ENCODE measurements at regions not wholly inside any gene's neighbourhood (a gene's known extent, or its start where the extent isn't known, plus 50 kb on each side); places are given as distances from the start of the nearest gene placed in this dataset.
"Not testable (repeated sequence)": the region's sequence is repeated elsewhere in the genome, so short reads cannot be mapped to it uniquely, and the experiment has no call there.

GRCh38 chrX:106286053-106286650 is 118.0 kb downstream of the PWWP3B start:
- Histone ChIP-seq H3K56ac (ENCODE audit: insufficient read length, low read depth, low read length) (no peak overlapping the region), H3K18ac (ENCODE audit: insufficient read length, low read depth, low read length) (no peak overlapping the region), H4K5ac (ENCODE audit: insufficient read length, low read depth, low read length) (no peak overlapping the region), H2AK5ac (ENCODE audit: insufficient read length, low read length) (no peak overlapping the region), H2BK15ac (ENCODE audit: low read depth, low read length) (no peak overlapping the region), H3K27me3 (ENCODE audit: insufficient read depth, low read length) (no peaks in the 10 kb centered on the region), H2BK120ac (ENCODE audit: low read depth, low read length, poor library complexity, severe bottlenecking) (no peak overlapping the region), H2AFZ (ENCODE audit: low read length) (no peak overlapping the region), H3K23me2 (ENCODE audit: insufficient read length, low read depth, low read length, poor library complexity, severe bottlenecking) (no peaks in the 10 kb centered on the region), H3K9me3 (ENCODE audit: control insufficient read depth, low read depth, low read length) (peaks cover 48% of the 10 kb centered on the region), H3K79me2 (ENCODE audit: insufficient read depth, low read length) (no peaks in the 10 kb centered on the region), H3T11ph (ENCODE audit: low read length) (no peak overlapping the region), H3K23ac (ENCODE audit: insufficient read length, low read depth, low read length) (no peak overlapping the region), H4K8ac (replicated peaks; ENCODE audit: insufficient read length, low read depth, low read length) (no peak overlapping the region), H4K20me1 (ENCODE audit: control insufficient read depth, insufficient read depth, insufficient read length) (no peaks in the 10 kb centered on the region), H2BK12ac (ENCODE audit: insufficient read length, low read depth, low read length) (no peak overlapping the region), H3K9ac (ENCODE audit: extremely low read depth, insufficient read length, low read length) (no peak overlapping the region), H3K14ac (ENCODE audit: insufficient read depth, low read length) (no peak overlapping the region), H4K91ac (ENCODE audit: insufficient read length, low read depth, low read length) (no peak overlapping the region), H3K4me2 (ENCODE audit: insufficient read depth, insufficient read length, low read length) (no peak overlapping the region), H3K79me1 (ENCODE audit: insufficient read depth, low read depth, low read length, poor library complexity, severe bottlenecking) (no peaks in the 10 kb centered on the region), H3K4me1 (ENCODE audit: insufficient read depth, low read length) (no peaks in the 10 kb centered on the region), H3K4ac (ENCODE audit: low read depth, low read length) (no peak overlapping the region), H3K27ac (ENCODE audit: insufficient read length, low read depth, low read length) (no peak overlapping the region), H2BK20ac (ENCODE audit: low read depth, low read length, poor library complexity, severe bottlenecking) (no peak overlapping the region), H2BK5ac (ENCODE audit: insufficient read length, low read length) (no peak overlapping the region)
- Mint-ChIP-seq H3K9me3 (peaks cover 40 to 63% of the 10 kb centered on the region in 2 experiments), H3K27me3 (ENCODE audit: low read depth) (no peaks in the 10 kb centered on the region), H3K27ac (no peak overlapping the region), H3K4me1 (no peaks in the 10 kb centered on the region), H3K4me3 (no peak overlapping the region), H3K36me3 (ENCODE audit: insufficient read depth in 1 of 3, low read depth in 3 of 3) (0 out of 7 replicates have a peak, but pooled peaks cover 0 to 2% (median 0%) of the 10 kb centered on the region in 3 experiments)
- DNase-seq, result no peak
- no CpG with 5 or more reads among the region's 1 CpG for WGBS (ENCODE audit: extremely low coverage, insufficient read length, low lambda C conversion rate)
- TF ChIP-seq CTCF (conservative IDR thresholded peaks at IDR 0.05), result no peak

GRCh38 chrX:106290778-106291177 is 122.7 kb downstream of the PWWP3B start:
- H3K56ac ChIP-seq (ENCODE audit: insufficient read length, low read depth, low read length); H4K91ac ChIP-seq (ENCODE audit: insufficient read length, low read depth, low read length); H3K4me2 ChIP-seq (ENCODE audit: insufficient read depth, insufficient read length, low read length); H2BK12ac ChIP-seq (ENCODE audit: insufficient read length, low read depth, low read length); H3K23ac ChIP-seq (ENCODE audit: insufficient read length, low read depth, low read length); H2AFZ ChIP-seq (ENCODE audit: low read length); H3K4me1 ChIP-seq (ENCODE audit: insufficient read depth, low read length); H4K5ac ChIP-seq (ENCODE audit: insufficient read length, low read depth, low read length); H3K9me3 ChIP-seq (ENCODE audit: control insufficient read depth, low read depth, low read length); H2BK15ac ChIP-seq (ENCODE audit: low read depth, low read length); H3K23me2 ChIP-seq (ENCODE audit: insufficient read length, low read depth, low read length, poor library complexity, severe bottlenecking); H3K4me3 Mint-ChIP-seq; H3K27ac Mint-ChIP-seq; H4K8ac ChIP-seq (replicated peaks; ENCODE audit: insufficient read length, low read depth, low read length); DNase-seq; H3K79me2 ChIP-seq (ENCODE audit: insufficient read depth, low read length); H3K27me3 Mint-ChIP-seq (ENCODE audit: low read depth); H3K79me1 ChIP-seq (ENCODE audit: insufficient read depth, low read depth, low read length, poor library complexity, severe bottlenecking); H4K20me1 ChIP-seq (ENCODE audit: control insufficient read depth, insufficient read depth, insufficient read length); H3K4ac ChIP-seq (ENCODE audit: low read depth, low read length); H3T11ph ChIP-seq (ENCODE audit: low read length); H3K18ac ChIP-seq (ENCODE audit: insufficient read length, low read depth, low read length); H2BK20ac ChIP-seq (ENCODE audit: low read depth, low read length, poor library complexity, severe bottlenecking); H2AK5ac ChIP-seq (ENCODE audit: insufficient read length, low read length); H3K27ac ChIP-seq (ENCODE audit: insufficient read length, low read depth, low read length); H3K14ac ChIP-seq (ENCODE audit: insufficient read depth, low read length); H3K36me3 Mint-ChIP-seq (ENCODE audit: insufficient read depth in 1 of 3, low read depth in 3 of 3); H2BK120ac ChIP-seq (ENCODE audit: low read depth, low read length, poor library complexity, severe bottlenecking); H3K9ac ChIP-seq (ENCODE audit: extremely low read depth, insufficient read length, low read length); H3K27me3 ChIP-seq (ENCODE audit: insufficient read depth, low read length); H2BK5ac ChIP-seq (ENCODE audit: insufficient read length, low read length); H3K4me1 Mint-ChIP-seq: not testable (repeated sequence)
- peaks cover 8 to 20% of the 10 kb centered on the region in 2 experiments for H3K9me3 Mint-ChIP-seq
- no CpG with 5 or more reads among the region's 5 CpGs for WGBS (ENCODE audit: extremely low coverage, insufficient read length, low lambda C conversion rate)

Measured in H9 (cell line).